GM12872 (cell line): ENCODE measurements at regions not wholly inside any gene's neighbourhood (a gene's known extent, or its start where the extent isn't known, plus 50 kb on each side); places are given as distances from the start of the nearest gene placed in this dataset.

Experiments used
- TF ChIP-seq, protein P1 (sequence below): IDR thresholded peaks from 3 replicates; pipeline ENCODE4 v1.5.1; 2011; ENCODE audit warnings: low read depth, mild to moderate bottlenecking, low read length, moderate library complexity; ENCODE audit not compliant: insufficient read depth

- TF ChIP-seq, protein P1, sequence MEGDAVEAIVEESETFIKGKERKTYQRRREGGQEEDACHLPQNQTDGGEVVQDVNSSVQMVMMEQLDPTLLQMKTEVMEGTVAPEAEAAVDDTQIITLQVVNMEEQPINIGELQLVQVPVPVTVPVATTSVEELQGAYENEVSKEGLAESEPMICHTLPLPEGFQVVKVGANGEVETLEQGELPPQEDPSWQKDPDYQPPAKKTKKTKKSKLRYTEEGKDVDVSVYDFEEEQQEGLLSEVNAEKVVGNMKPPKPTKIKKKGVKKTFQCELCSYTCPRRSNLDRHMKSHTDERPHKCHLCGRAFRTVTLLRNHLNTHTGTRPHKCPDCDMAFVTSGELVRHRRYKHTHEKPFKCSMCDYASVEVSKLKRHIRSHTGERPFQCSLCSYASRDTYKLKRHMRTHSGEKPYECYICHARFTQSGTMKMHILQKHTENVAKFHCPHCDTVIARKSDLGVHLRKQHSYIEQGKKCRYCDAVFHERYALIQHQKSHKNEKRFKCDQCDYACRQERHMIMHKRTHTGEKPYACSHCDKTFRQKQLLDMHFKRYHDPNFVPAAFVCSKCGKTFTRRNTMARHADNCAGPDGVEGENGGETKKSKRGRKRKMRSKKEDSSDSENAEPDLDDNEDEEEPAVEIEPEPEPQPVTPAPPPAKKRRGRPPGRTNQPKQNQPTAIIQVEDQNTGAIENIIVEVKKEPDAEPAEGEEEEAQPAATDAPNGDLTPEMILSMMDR, result no peak
Observed at GRCh38 chr1:165068741-165069140, 287.8 kb downstream of the LMX1A start.

DNA sequence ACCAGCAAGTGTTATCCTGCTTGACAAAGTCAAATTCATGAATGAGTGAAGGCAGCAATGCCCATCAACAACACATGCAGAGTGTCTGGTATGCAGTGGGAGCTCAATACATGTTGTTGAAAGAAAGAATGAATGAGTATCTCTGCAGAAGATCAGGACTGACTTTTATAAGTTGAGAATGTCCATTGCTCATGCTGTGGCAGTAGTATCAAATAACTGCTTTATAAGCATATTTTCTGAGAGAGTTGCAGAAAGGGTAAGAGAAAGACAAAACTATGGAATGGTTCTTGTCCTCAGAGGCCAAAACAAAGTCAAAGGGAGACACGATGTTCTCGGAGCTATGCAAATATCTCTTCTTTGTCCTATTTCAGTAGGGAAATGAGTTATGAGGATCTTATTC is 288.7 kb downstream of the LMX1A start:
- TF ChIP-seq, protein P1, result no peak

- TF ChIP-seq, protein P1, result no peak
Observed at GRCh38 chr1:165063181-165063965, 293.1 kb downstream of the LMX1A start.

GRCh38 chr1:165062346-165062745 is 294.2 kb downstream of the LMX1A start:
- TF ChIP-seq, protein P1, result no peak

DNA sequence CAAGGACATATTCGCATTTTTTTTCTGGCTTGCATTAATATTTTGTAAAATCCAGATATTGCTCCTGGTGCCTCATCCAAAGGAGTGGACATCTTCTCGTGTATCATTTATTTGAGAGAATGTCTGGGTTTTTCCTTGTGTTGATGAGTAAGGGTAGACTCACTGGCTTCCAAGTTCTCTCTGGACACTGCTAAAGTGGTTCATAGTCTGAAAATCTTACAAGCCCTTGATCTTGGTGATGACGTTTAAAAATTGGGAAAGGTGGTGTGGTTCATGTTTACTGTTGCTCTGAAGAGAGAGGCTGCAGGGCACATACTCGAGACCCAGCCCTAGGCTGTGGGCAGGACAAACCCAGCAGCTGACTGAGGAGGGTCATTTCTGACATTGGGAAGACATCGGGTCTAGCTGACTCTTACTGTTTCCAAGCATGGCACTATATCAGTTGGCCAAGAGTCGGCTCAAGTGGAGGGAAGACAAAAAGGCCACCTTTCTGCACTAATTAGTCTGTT is 296.2 kb downstream of the LMX1A start:
- TF ChIP-seq, protein P1, result no peak

DNA sequence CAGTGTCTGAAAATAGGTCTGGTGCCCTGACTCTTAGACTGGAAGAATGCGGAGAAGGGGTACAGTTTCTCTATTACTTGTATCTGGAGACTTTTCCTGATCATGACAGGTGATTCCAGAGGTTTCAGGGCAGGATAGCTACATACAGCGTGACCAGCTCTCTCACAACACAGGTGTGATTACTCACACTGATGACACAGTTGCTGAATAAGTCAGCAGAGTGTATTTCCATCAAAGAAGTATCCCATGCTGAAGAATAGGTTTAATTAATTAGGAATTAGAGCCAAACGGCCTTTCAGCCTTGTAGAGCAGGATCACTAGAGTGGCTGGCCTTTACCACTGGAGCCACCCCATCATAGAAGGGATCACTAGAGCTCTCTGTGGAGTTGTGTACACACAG is 298.6 kb downstream of the LMX1A start:
- TF ChIP-seq, protein P1, result no peak

- TF ChIP-seq, protein P1, result no peak
Observed at GRCh38 chr1:165056914-165057313, 299.6 kb downstream of the LMX1A start.
